Eye (tissue), 1 donor: ENCODE measurements at regions not wholly inside any gene's neighbourhood (a gene's known extent, or its start where the extent isn't known, plus 50 kb on each side); places are given as distances from the start of the nearest gene placed in this dataset.
A peak's percentile ranks its signal among the peaks of the same experiment; 100 is the strongest.
"Not testable (repeated sequence)": the region's sequence is repeated elsewhere in the genome, so short reads cannot be mapped to it uniquely, and the experiment has no call there.

Experiments used
- DNase-seq: peaks from one replicate; pipeline ENCODE4 v3.0.0-alpha.2; 2015

- not testable (repeated sequence) for DNase-seq
Observed at GRCh38 chr21:6363591-6363990, 4157.8 kb upstream of the TPTE start.

- DNase-seq: peak; percentile 85
Observed at GRCh38 chr21:6368824-6369223, 4152.6 kb upstream of the TPTE start.

- DNase-seq: not testable (repeated sequence)
Observed at GRCh38 chr21:6373253-6373652, 4148.1 kb upstream of the TPTE start.

- peak; percentile 28 for DNase-seq
Observed at GRCh38 chr21:6374232-6374631, 4147.2 kb upstream of the TPTE start.

- DNase-seq: peak; percentile 0
Observed at GRCh38 chr21:6374926-6375325, 4146.5 kb upstream of the TPTE start.

GRCh38 chr21:6375776-6376175, 4145.6 kb upstream of the TPTE start:
- DNase-seq: not testable (repeated sequence)

- not testable (repeated sequence) for DNase-seq
Observed at GRCh38 chr21:6376321-6377070, 4144.9 kb upstream of the TPTE start.
